ENCODE measurements at regions not wholly inside any gene's neighbourhood (a gene's known extent, or its start where the extent isn't known, plus 50 kb on each side); places are given as distances from the start of the nearest gene placed in this dataset.

DNA sequence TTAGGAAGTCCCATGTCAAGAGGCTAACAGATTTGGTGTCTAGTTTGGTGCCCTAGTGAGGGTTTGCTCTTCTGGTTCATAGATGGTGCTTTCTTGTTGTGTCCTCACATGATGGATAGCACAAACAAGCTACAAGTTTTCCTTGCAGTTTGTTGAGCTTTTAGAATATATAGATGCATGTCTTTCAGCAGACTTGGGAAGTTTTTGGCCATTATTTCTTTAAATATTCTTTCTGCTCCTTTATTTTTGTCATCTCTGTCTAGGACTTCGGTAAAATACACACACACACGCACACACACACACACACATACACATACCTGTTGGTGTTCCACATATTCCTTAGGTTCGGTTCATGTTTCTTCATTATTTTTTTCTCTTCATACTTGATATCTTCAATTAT, 81.5 kb upstream of the TEX51 start:
- 89 to 97% methylated on average over 3 of the region's 3 CpGs for WGBS, 2 donors
- ATAC-seq (ENCODE audit: insufficient read depth, low FRiP score): no peak
- no peak overlapping the region for H3K27ac ChIP-seq (ENCODE audit: low read depth in 1 of 2, low read length in 1 of 2)
- H3K27me3 ChIP-seq (ENCODE audit: control insufficient read depth in 3 of 3, insufficient read depth in 3 of 3, low read length in 2 of 3): no peaks in the 10 kb centered on the region
- H3K9ac ChIP-seq (ENCODE audit: insufficient read depth in 1 of 2, low read length in 2 of 2): no peak overlapping the region
- TF ChIP-seq, protein P1, sequence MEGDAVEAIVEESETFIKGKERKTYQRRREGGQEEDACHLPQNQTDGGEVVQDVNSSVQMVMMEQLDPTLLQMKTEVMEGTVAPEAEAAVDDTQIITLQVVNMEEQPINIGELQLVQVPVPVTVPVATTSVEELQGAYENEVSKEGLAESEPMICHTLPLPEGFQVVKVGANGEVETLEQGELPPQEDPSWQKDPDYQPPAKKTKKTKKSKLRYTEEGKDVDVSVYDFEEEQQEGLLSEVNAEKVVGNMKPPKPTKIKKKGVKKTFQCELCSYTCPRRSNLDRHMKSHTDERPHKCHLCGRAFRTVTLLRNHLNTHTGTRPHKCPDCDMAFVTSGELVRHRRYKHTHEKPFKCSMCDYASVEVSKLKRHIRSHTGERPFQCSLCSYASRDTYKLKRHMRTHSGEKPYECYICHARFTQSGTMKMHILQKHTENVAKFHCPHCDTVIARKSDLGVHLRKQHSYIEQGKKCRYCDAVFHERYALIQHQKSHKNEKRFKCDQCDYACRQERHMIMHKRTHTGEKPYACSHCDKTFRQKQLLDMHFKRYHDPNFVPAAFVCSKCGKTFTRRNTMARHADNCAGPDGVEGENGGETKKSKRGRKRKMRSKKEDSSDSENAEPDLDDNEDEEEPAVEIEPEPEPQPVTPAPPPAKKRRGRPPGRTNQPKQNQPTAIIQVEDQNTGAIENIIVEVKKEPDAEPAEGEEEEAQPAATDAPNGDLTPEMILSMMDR (IDR thresholded peaks at IDR 0.05; ENCODE audit: control extremely low read depth, extremely low read depth): no peak
- no peak overlapping the region for H3K4me3 ChIP-seq
- H3K4me1 ChIP-seq (ENCODE audit: control insufficient read depth in 5 of 5, insufficient read depth in 5 of 5, low read length in 5 of 5): no peaks in the 10 kb centered on the region
- peaks cover 0 to 3% (median 1%) of the 10 kb centered on the region in 4 donors for H3K9me3 ChIP-seq (ENCODE audit: control insufficient read depth in 4 of 4, insufficient read depth in 3 of 4, low read length in 3 of 4)
- H3K36me3 ChIP-seq (ENCODE audit: control insufficient read depth in 4 of 4, insufficient read depth in 4 of 4, low read length in 4 of 4): no peaks in the 10 kb centered on the region
- DNase-seq: no peak

DNA sequence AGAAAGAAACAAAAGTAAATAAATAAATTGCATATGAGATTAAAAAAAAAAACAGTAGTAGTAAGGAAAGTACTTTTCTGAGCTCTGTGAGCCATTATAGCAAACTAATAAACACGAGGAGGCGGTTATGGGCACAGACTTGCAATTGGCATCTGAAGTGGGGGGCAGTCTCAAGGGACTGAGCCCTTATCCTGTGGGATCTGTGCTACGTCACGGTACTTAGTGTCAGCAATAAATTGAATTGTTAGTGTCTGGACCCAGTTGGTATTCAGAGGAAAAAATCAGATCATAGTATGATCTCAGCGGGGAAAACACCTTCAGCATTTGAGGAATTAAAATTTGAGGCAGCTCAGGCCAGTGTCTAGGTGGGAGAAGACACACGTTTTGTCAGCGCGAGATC, 76.6 kb upstream of the TEX51 start:
- H3K9ac ChIP-seq (ENCODE audit: insufficient read depth in 1 of 2, low read length in 2 of 2): no peak overlapping the region
- H3K27ac ChIP-seq (ENCODE audit: low read depth in 1 of 2, low read length in 1 of 2): no peak overlapping the region
- H3K27me3 ChIP-seq (ENCODE audit: control insufficient read depth in 3 of 3, insufficient read depth in 3 of 3, low read length in 2 of 3): no peaks in the 10 kb centered on the region
- H3K4me1 ChIP-seq (ENCODE audit: control insufficient read depth in 5 of 5, insufficient read depth in 5 of 5, low read length in 5 of 5): no peaks in the 10 kb centered on the region
- no peak overlapping the region for H3K4me3 ChIP-seq
- WGBS, 2 donors: 67 to 70% methylated on average over 8 of the region's 8 CpGs
- DNase-seq: no peak
- H3K9me3 ChIP-seq (ENCODE audit: control insufficient read depth in 4 of 4, insufficient read depth in 3 of 4, low read length in 3 of 4): peaks cover 0 to 3% (median 0%) of the 10 kb centered on the region in 4 donors
- TF ChIP-seq, protein P1 (IDR thresholded peaks at IDR 0.05; ENCODE audit: control extremely low read depth, extremely low read depth): no peak
- H3K36me3 ChIP-seq (ENCODE audit: control insufficient read depth in 4 of 4, insufficient read depth in 4 of 4, low read length in 4 of 4): no peaks in the 10 kb centered on the region
- ATAC-seq (ENCODE audit: insufficient read depth, low FRiP score): no peak

DNA sequence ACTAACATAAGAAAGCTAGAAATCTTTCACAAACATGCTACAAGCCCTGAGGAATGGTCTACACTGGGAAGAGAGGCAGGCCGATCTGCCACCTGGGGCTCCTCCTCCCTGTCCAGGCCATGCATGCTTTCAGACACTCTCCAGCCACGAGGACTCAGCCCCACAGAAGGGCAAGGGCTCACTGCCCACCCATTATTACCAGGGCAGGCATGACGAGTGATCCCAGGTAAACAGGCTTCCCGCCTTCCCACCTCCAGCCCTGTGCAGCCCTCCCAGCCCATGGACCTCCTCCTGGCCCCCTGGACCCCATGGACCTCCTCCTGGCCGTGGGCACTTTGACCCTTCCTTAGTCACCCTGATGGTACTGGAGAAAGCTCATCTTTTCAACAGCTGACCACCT, 75.8 kb upstream of the TEX51 start:
- Histone ChIP-seq H3K9me3 (ENCODE audit: control insufficient read depth in 4 of 4, insufficient read depth in 3 of 4, low read length in 3 of 4) (peaks cover 0 to 3% (median 0%) of the 10 kb centered on the region in 4 donors), H3K27ac (ENCODE audit: low read depth in 1 of 2, low read length in 1 of 2) (no peak overlapping the region), H3K9ac (ENCODE audit: insufficient read depth in 1 of 2, low read length in 2 of 2) (no peak overlapping the region), H3K4me3 (no peak overlapping the region), H3K36me3 (ENCODE audit: control insufficient read depth in 4 of 4, insufficient read depth in 4 of 4, low read length in 4 of 4) (no peaks in the 10 kb centered on the region), H3K27me3 (ENCODE audit: control insufficient read depth in 3 of 3, insufficient read depth in 3 of 3, low read length in 2 of 3) (no peaks in the 10 kb centered on the region), H3K4me1 (ENCODE audit: control insufficient read depth in 5 of 5, insufficient read depth in 5 of 5, low read length in 5 of 5) (no peaks in the 10 kb centered on the region)
- TF ChIP-seq, protein P1 (IDR thresholded peaks at IDR 0.05; ENCODE audit: control extremely low read depth, extremely low read depth): no peak
- WGBS, 2 donors: 73 to 84% methylated on average over 5 of the region's 5 CpGs
- ATAC-seq (ENCODE audit: insufficient read depth, low FRiP score) (no peak), DNase-seq (no peak)

DNA sequence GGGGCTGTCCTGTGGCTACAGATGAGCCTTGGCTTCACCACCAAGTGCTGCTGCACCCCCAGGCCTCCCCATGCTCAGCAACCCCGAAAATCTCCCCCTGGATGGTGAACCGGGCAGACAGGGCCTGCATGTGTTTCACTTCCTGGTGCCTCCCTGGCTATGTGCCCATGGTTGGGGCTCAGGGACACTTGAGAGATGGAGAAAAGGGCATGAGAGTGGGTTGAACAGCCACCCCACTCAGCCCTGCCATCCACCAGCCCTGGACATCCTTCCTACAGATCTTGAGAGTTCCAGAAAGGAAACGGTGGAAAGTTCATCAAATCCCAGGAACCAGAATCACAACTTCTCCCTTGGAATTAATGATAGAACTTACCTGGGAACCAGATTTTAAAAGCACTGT, 74.7 kb upstream of the TEX51 start:
- no peak overlapping the region for H3K27ac ChIP-seq (ENCODE audit: low read depth in 1 of 2, low read length in 1 of 2)
- 78 to 79% methylated on average over 3 of the region's 3 CpGs for WGBS, 2 donors
- no peaks in the 10 kb centered on the region for H3K36me3 ChIP-seq (ENCODE audit: control insufficient read depth in 4 of 4, insufficient read depth in 4 of 4, low read length in 4 of 4)
- H3K9ac ChIP-seq (ENCODE audit: insufficient read depth in 1 of 2, low read length in 2 of 2): no peak overlapping the region
- H3K4me3 ChIP-seq: no peak overlapping the region
- no peaks in the 10 kb centered on the region for H3K27me3 ChIP-seq (ENCODE audit: control insufficient read depth in 3 of 3, insufficient read depth in 3 of 3, low read length in 2 of 3)
- H3K4me1 ChIP-seq (ENCODE audit: control insufficient read depth in 5 of 5, insufficient read depth in 5 of 5, low read length in 5 of 5): no peaks in the 10 kb centered on the region
- H3K9me3 ChIP-seq (ENCODE audit: control insufficient read depth in 4 of 4, insufficient read depth in 3 of 4, low read length in 3 of 4): peaks cover 0 to 3% (median 0%) of the 10 kb centered on the region in 4 donors
- TF ChIP-seq, protein P1 (IDR thresholded peaks at IDR 0.05; ENCODE audit: control extremely low read depth, extremely low read depth): no peak
- ATAC-seq (ENCODE audit: insufficient read depth, low FRiP score): no peak
- no peak for DNase-seq

Data from lung (tissue), 11 donors.